ENCODE measurements at regions not wholly inside any gene's neighbourhood (a gene's known extent, or its start where the extent isn't known, plus 50 kb on each side); places are given as distances from the start of the nearest gene placed in this dataset.

GRCh38 chr2:189268763-189269162, 89.2 kb upstream of the COL5A2 start:
- H3K27me3 ChIP-seq (ENCODE audit: insufficient read depth), result no peaks in the 10 kb centered on the region
- Mint-ChIP-seq H3K36me3 (ENCODE audit: low read depth) (no peaks in the 10 kb centered on the region; the same call in 2 of the 3 replicates), H3K27ac (no peak overlapping the region), H3K27me3 (ENCODE audit: insufficient read depth, low read depth, poor library complexity) (no peaks in the 10 kb centered on the region), H3K4me1 (no peaks in the 10 kb centered on the region), H3K4me3 (no peak overlapping the region), H3K9me3 (peaks cover 4% of the 10 kb centered on the region; the same call in 2 of the 3 replicates)
- H4K20me1 ChIP-seq (replicated peaks; ENCODE audit: insufficient read depth), result no peaks in the 10 kb centered on the region
- no peak overlapping the region for H3K4me3 ChIP-seq
- H3F3A ChIP-seq (replicated peaks; ENCODE audit: low read depth), result no peaks in the 10 kb centered on the region
- H3K4me2 ChIP-seq, result no peak overlapping the region
- no peak for TF ChIP-seq EZH2 (IDR thresholded peaks at IDR 0.05; ENCODE audit: low read depth, unreplicated experiment)
- TF ChIP-seq POLR2AphosphoS5 (IDR thresholded peaks at IDR 0.05; ENCODE audit: low read depth), result no peak
- TF ChIP-seq ZNF462 (CRISPR knock-in tag; IDR thresholded peaks at IDR 0.05), result no peak
- TF ChIP-seq, protein P1, sequence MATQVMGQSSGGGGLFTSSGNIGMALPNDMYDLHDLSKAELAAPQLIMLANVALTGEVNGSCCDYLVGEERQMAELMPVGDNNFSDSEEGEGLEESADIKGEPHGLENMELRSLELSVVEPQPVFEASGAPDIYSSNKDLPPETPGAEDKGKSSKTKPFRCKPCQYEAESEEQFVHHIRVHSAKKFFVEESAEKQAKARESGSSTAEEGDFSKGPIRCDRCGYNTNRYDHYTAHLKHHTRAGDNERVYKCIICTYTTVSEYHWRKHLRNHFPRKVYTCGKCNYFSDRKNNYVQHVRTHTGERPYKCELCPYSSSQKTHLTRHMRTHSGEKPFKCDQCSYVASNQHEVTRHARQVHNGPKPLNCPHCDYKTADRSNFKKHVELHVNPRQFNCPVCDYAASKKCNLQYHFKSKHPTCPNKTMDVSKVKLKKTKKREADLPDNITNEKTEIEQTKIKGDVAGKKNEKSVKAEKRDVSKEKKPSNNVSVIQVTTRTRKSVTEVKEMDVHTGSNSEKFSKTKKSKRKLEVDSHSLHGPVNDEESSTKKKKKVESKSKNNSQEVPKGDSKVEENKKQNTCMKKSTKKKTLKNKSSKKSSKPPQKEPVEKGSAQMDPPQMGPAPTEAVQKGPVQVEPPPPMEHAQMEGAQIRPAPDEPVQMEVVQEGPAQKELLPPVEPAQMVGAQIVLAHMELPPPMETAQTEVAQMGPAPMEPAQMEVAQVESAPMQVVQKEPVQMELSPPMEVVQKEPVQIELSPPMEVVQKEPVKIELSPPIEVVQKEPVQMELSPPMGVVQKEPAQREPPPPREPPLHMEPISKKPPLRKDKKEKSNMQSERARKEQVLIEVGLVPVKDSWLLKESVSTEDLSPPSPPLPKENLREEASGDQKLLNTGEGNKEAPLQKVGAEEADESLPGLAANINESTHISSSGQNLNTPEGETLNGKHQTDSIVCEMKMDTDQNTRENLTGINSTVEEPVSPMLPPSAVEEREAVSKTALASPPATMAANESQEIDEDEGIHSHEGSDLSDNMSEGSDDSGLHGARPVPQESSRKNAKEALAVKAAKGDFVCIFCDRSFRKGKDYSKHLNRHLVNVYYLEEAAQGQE (IDR thresholded peaks at IDR 0.05; ENCODE audit: unreplicated experiment), result no peak
- no peak for TF ChIP-seq STAT1 (IDR thresholded peaks at IDR 0.05; ENCODE audit: unreplicated experiment)
- no peak for TF ChIP-seq ZNF114 (CRISPR knock-in tag; IDR thresholded peaks at IDR 0.05)
- TF ChIP-seq, protein P2, sequence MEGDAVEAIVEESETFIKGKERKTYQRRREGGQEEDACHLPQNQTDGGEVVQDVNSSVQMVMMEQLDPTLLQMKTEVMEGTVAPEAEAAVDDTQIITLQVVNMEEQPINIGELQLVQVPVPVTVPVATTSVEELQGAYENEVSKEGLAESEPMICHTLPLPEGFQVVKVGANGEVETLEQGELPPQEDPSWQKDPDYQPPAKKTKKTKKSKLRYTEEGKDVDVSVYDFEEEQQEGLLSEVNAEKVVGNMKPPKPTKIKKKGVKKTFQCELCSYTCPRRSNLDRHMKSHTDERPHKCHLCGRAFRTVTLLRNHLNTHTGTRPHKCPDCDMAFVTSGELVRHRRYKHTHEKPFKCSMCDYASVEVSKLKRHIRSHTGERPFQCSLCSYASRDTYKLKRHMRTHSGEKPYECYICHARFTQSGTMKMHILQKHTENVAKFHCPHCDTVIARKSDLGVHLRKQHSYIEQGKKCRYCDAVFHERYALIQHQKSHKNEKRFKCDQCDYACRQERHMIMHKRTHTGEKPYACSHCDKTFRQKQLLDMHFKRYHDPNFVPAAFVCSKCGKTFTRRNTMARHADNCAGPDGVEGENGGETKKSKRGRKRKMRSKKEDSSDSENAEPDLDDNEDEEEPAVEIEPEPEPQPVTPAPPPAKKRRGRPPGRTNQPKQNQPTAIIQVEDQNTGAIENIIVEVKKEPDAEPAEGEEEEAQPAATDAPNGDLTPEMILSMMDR (conservative IDR thresholded peaks at IDR 0.05; ENCODE audit: low read depth in 2 of 2), result no peak
- no peak for TF ChIP-seq CREB1 (CRISPR knock-in tag; IDR thresholded peaks at IDR 0.05; ENCODE audit: low read depth)
- no peak for TF ChIP-seq ZNF331 (CRISPR knock-in tag; IDR thresholded peaks at IDR 0.05; ENCODE audit: low read depth)
- no peak for TF ChIP-seq JUNB (IDR thresholded peaks at IDR 0.05; ENCODE audit: unreplicated experiment)
- TF ChIP-seq ETS1 (IDR thresholded peaks at IDR 0.05), result no peak
- no peak for TF ChIP-seq NANOG (IDR thresholded peaks at IDR 0.05; ENCODE audit: borderline replicate concordance)
- TF ChIP-seq EZH2phosphoT487 (IDR thresholded peaks at IDR 0.05; ENCODE audit: unreplicated experiment), result no peak
- H3K9me2 ChIP-seq (ENCODE audit: insufficient read depth), result no peaks in the 10 kb centered on the region; the same call in 1 of the 2 replicates
- H3K4me1 ChIP-seq (ENCODE audit: insufficient read depth), result no peaks in the 10 kb centered on the region
- H3K27ac ChIP-seq (ENCODE audit: low read depth), result no peak overlapping the region
- ATAC-seq (no peak), DNase-seq (ENCODE audit: low spot score) (no peak)
- no peaks in the 10 kb centered on the region for H3K79me2 ChIP-seq (replicated peaks; ENCODE audit: insufficient read depth)
- no peak overlapping the region for H2AFZ ChIP-seq
- no peaks in the 10 kb centered on the region for H3K36me3 ChIP-seq (ENCODE audit: insufficient read depth)

All from GM23338 (cell line).